ENCODE measurements at regions not wholly inside any gene's neighbourhood (a gene's known extent, or its start where the extent isn't known, plus 50 kb on each side); places are given as distances from the start of the nearest gene placed in this dataset.

DNA sequence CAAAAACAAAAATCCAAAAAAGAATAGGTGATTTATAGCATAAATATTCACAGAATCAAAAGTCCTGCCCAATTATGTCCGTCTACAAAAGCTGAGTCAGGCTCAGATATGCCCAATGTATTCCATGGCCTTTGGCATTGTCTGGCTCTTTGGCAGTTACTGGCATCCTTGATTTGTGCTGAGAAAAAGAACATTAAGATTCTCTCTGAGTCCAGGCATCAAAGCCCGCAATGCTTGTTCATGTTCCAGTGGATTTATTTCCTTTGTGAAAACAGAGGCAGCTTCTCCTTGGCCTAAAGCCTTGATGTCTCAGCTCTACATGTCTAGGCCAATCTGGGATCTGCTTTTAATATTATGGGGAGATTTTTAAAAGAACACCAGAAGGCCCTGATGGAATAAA, 76.1 kb upstream of the SLC4A11 start:
- TF ChIP-seq, protein P1, sequence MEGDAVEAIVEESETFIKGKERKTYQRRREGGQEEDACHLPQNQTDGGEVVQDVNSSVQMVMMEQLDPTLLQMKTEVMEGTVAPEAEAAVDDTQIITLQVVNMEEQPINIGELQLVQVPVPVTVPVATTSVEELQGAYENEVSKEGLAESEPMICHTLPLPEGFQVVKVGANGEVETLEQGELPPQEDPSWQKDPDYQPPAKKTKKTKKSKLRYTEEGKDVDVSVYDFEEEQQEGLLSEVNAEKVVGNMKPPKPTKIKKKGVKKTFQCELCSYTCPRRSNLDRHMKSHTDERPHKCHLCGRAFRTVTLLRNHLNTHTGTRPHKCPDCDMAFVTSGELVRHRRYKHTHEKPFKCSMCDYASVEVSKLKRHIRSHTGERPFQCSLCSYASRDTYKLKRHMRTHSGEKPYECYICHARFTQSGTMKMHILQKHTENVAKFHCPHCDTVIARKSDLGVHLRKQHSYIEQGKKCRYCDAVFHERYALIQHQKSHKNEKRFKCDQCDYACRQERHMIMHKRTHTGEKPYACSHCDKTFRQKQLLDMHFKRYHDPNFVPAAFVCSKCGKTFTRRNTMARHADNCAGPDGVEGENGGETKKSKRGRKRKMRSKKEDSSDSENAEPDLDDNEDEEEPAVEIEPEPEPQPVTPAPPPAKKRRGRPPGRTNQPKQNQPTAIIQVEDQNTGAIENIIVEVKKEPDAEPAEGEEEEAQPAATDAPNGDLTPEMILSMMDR (IDR thresholded peaks at IDR 0.05), result no peak
- no peak for TF ChIP-seq POLR2A (IDR thresholded peaks at IDR 0.05)

Measured in body of pancreas (tissue), 4 donors.